NCI-H128 (cell line): ENCODE measurements at regions not wholly inside any gene's neighbourhood (a gene's known extent, or its start where the extent isn't known, plus 50 kb on each side); places are given as distances from the start of the nearest gene placed in this dataset.

Source experiments
- DNase-seq: peaks from one replicate; lab custom pipeline; 2025; ENCODE audit not compliant: unreplicated experiment; lab: John Stamatoyannopoulos, UW

DNA sequence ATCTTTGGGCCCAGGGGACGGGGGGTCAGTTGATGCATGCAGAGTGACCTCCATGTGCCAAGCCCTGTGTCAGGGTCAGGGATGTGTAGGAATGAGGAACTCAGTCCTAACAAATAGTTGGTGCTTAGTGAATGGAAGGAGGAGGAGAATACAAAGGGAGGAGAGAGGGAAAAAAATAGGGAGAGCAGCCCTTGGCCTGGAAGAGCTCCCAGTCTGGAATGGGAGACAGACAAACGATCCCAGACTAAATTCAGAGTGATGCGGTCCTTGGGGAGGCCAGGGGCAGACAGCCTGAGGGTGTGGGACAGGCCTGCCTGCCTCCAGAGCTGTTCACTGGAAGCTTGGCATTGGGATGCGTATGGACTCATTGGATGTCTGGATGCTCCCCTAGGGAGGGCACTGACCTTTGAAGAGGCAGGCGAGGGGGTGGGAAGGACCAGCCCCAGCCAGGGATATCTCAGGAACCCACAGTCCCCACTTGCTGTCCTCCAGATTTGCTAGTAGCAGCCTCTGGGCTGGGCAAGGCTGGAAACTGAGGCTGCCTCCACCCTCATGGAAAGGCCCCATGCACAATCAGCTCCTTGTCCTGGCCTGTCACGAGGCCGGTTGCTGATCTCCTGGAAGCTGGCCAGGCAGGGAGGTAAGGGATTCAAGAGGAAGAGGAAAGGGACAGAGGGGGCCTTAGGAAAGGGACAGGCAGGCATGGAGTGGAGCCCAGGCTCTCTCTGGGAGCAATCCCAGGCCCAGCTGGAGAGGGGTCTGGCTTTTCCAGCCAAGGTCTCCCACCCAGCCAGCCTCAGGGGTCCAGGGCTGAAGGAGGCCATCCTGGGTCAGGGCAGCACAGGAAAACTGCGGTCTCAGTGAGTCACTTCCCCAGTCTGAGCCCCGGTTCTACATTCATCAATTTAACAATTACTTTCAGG lies 69.0 kb upstream of the GGTA1 start:
- DNase-seq: no peak

DNA sequence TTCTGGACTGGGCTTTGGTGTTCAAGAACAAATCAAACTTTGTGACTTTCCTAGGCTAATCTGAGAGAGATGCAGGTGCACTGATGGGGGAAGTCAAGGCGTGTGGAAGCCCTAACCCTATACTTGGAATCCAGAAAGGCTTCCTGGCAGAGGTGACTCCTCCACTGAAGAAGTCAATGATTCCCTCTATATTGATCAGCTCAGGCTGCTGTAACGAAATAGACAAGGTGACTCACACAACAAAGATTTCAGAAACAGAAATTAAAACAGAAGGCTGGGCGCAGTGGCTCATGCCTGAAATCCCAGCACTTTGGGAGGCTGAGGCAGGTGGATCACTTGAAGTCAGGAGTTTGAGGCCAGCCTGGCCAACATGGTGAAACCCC lies 69.6 kb upstream of the GGTA1 start:
- DNase-seq: no peak

DNA sequence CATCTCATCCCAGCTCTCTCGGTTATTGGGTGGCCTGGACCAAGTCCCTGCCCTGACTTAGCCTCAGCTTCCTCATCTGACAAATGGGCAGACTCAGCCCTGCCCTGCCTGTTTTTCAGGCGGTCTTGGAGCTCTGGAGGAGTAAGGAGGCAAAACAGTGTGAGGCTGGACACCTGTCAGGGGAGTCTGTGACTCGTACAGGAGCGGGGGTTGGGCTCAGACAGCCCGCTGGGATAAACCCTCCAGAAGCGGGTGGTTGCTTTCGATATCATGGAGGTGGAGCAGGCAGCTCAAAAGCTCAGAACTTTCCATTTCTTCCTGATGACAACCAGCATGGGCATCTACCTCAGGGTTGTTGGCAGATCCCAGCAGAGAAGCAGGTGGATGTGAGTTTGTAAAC lies 72.9 kb upstream of the GGTA1 start:
- DNase-seq: no peak

DNA sequence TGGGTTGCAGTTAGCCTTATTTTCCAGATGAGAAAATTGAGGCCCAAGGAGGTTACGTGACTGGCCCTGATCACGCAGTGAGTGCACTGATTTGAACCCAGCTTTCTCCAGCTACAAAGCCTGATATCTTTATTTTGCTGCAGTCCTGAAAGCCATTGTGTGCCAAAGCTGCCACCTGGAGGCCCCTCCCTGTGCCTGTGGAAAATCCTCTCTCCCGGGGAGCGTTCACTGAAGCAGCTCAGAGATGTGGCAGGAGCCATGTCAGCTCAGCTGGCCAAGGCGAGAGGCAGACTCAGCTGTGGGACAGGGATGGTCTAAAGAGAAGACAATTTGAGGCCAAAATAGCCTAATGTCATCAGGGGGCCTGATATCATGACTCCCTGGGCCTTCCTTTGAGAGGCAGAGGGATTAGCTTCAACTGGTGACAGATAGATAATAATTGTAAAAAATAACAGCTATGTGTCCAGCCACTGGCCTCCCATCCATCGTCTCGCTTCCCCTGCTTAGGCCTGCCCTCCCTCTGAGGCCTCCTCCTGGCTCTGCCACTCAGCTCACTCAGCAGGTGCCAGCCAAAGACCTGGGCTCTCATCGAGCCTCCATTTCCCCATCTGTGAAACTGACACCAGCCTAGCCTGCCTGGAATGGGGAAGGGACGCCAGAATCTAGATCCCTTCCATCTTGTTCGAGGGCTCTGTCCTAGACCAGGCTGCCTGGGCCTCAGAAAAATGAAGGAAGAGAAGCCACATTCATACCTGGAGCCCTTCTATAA lies 74.3 kb upstream of the GGTA1 start:
- no peak for DNase-seq

DNA sequence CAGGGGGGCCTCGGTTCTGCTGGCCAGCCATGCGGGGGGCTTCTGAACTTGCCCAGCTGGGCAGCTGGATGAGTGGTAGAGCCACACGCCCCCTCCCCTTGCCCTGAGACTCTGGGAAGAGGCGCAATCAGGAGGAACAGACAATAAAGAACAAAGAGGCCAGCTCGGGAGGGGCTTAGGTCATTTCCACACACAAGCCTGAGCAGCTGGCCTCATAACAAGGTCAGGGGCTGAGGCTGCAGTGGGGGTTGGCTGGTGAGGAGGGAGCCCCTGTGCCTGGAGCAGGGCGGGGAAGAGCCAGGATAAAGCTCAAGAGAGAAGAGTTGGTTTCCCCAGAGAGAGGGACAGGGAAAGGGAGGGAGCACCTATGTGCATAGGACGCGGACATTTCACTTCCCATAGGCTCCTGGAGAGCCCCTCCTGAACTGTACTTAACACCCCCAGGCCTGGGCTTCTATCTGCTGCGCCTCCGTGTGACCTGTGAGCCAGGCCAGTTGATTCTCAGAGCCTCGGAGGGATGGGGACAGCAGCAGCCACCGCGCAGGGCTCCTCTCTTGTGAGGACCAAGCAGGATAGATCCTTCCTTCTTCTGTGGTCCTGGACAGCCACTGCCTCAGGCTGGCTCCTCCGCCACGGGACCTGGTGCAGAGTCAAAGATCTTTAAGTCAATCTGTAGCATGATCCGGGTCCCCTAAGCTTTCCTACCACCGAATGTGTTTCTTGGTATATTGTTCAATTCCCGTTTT lies 75.3 kb upstream of the GGTA1 start:
- DNase-seq: no peak

DNA sequence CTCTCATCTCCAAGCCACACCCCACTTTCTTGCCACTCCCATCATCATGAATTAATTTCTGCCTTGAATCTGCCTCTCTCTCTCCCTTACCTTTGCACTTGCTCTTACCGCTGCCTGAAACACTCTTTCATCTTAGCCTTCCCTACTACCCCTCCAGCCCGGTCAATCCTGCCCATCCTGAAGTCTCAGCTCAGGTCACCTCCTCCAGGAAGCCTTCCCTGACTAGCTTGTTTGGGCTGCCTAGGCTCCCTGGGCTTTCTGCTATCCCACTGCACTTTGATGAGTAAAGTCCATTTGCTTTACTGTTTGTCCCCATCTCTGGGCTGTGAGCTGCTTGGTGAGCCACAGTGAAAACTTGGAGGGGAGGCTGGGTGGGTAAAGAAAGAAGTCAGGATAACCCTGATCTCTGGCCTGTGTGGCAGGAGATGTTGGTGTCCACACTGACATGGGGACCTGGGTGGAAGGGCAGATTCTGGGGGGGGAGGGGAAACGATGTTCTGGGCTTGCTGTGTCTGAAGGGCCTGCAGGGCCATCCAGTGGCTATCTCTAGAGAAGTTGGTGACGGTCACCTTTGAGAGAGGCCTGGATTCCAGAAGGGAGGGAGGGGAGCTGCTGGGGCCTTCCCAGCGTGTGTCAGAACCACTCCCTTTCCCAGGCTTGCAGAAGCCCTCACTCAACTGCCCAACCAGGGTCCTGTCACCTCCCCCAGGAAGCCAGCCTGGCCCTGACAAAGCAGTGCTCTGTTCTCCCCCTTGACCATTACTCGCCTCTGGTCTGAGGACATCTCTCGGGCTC lies 75.0 kb upstream of the DAB2IP start:
- no peak for DNase-seq

DNA sequence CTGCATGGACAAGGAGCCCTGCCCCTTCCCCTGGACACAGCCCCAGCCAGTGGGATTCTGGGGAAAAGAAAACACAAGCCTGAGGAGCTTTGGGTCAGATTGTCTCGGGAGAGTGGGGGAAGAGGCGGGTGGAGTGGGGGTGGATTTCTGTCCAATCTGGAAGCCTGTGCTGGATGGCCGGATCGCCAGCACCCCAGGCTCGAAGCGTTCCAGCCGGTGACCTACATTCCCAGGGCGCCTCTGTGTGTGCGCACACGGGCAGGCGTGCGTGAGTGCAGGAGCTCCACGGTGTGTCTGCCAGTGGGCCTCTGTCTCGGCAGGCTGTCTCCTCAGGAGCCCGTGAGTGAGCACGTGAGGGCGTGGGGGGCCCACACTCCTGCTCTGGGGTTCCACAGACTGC lies 74.3 kb upstream of the DAB2IP start:
- no peak for DNase-seq

DNA sequence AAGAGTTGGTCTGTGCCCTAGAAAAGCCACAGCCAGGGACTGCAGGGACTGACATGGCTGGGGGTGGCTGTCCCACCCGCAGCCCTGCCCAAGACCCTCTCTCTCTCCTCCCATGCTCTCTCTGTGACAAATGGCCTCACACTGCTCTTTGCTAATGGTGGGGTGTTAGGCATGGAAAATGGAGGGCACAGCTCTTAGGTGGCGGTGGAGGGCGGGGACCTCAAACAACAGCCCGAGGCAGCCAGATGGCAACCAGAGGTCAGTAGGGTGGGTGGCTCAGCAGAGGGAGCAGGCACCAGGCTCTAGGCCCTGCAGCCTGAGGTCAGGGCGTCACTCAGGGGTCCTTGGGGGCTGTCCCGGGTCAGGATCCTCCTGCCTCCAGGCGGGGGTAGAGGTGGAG lies 73.9 kb upstream of the DAB2IP start:
- DNase-seq: no peak

DNA sequence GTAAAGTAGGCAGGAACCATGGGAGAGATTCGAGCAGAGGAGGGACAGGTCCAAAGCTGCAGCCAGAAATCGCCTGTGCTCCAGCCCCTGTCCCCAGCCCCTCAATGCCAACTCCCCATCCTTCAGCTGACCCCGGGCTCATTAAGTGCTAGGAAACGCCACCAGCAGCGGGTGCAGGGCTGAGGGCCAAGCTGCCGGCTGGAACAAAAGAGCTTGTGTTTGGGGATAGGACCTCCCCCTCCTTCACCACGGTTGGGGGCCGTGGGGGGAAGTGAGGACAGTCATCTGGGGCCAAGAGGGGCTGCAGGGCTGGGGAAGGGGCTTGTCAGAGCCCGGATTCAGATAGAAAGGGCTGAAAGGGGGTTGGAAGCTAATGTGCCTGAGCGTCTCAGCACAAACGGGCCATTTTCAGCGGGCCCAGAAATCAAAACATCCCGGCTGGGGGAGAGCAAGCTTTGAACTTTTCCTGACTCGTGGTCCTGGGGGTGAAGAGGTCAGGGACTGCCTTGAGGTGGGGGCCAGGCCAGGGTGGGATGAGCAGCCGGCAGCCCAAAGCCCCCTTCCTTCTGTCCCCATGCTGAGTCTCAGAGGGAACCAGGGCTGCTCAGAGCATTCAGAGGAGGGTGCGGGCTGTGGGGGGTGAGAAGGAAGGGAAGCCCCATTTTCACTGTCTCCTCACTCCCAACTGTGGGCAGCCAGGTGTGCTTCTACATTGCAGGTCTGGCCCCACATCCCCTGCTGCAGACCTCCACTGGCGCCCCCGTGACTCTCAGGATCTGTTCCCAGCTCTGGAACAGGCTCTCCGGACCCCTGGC lies 69.4 kb upstream of the DAB2IP start:
- no peak for DNase-seq

DNA sequence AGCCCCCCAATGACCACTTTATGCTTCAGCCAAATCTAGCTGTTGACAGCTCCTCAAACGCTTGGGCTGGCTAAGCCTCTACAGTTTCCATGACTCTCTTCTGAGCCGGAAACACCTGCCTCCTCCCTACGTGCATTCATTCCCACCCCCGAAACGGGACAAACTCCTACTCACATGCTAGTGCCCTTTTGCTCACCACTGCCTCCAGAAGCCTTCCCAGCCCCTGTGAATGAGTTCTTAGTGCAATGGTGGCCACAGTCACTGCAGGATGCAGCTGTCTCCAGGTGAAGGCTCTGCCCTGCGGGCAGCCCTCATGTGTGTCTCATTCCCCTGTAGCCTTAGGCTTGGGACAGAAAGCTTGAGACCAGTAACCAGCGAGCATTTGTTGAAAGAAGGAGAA lies 68.8 kb upstream of the DAB2IP start:
- no peak for DNase-seq

DNA sequence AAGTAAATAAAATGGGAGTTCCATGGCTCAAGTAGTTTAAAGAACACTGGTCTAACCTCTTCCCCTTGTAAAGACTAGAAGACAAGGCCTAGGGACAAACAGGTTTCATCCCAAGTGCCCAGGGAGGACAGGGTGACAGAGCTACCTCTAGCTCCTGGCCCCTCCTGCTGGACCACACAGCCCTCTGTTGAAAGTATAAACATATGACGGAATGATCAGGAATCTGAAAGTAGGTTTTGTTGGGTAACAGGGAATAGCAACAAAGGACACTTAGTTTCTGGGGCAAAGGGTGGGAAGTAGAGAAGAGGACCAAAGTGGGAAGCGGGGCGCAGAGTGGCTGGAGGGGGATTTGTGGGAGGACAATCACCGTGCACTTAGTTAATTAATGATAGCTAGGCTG lies 67.0 kb upstream of the DAB2IP start:
- no peak for DNase-seq

DNA sequence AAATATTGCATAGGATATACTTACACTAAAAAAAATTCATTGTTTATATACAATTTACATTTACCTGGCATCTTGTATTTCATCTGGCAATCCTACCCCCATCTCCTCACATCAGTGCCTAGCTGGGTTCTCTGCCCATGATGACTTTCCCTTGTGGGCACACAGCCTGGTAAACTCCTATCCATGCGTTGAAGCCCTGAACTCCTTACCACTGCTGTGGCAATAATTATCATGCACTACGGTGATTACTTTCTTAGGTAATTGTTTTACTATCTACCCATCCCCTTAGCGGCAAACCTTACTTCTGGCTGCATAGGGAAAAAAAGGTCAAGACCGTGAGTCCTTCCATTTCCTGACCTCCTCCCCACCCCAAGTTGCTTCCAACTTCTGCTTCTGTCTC lies 63.6 kb upstream of the DAB2IP start:
- DNase-seq: no peak

DNA sequence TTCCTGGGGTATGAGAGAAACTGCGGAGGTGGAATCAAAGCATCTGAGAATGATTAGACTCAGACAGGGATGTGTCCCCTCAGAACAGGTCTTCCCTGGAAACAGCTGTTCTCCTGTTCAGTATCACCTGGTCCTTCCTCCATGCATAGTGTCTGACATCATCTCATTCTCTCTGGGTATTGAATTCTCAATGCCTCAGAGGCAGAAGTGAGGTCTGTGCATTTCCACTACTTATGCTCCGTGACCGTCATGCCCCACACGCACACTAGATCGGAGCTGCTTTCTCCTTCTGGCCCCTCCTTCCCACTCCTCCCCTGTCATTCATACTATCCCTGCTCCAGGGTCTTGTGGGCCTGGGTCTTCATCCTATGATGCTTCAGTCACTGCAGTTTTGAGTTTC lies 61.4 kb upstream of the DAB2IP start:
- DNase-seq: no peak

DNA sequence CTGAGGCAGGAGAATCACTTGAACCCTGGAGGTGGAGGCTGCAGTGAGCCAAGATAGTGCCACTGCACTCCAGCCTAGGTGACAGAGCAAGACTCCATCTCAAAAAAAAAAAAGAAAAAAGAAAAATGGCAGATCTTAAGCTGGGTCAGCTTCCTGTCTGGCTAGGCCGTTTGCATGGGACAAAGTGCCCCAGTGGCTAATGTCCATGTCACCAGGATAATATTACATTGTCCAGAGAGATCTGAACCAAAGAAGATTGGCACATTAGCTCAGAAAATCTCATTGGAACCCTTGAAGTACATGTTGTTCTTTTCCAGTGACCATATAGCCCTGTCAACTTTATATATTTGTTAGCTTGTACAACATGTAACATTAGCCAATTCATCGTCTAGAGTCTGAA lies 59.2 kb upstream of the DAB2IP start:
- no peak for DNase-seq

DNA sequence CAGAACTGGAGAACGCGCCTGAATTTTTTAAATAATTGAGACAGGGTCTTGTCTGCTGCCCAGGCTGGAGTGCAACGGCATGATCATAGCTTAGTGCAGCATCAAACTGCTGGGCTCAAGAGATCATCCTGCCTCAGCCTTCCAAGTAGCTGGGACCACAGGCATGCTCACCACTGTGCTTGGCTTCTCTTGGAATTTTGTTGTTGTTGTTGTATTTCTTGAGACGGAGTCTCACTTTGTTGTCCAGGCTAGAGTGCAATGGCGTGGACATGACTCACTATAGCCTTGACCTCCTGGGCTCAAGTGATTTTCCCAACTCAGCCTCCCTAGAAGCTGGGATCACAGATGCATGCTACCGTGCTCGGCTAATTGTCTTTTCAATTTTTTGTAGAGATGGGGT lies 58.4 kb upstream of the DAB2IP start:
- no peak for DNase-seq

DNA sequence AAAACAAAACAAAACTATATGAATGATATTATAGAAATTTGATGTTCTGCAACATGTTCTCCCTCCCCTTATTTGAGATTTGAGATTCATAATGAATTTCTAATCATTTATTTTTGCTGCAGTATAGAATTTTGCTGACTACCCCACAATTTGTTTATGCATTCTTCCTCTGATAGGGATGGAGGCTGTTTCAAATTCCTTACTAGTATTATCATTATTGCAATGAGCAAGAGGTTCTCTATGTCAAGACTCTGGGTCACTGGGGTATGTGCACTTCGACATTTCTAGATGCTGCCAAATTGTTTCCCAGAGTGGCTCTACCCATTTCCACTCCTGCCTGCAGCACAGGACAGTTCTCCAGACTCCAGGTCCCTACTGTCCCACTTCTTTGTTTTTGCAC lies 54.9 kb upstream of the DAB2IP start:
- DNase-seq: no peak

DNA sequence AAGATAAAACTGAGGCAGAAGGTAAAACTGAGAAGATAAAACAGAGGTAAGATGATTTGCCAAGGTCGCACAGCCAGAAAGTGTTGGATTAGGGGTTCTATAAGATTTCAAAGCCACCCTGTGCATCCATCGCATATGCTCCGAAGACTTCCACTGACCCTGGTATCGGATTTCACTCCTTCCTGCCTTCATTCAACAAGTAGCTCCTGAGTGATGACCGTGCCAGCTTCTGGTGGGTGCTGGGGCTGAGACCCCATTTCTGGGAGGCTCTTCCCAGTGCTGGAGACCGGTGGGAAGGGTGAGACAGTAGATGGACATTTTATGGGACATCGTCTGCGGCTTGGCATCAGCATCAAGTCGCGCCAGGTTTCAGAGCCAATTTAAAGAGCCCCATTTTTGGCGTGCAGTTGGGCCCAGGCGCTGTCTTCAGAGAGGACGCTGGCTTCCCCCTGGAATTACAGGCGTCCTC lies 53.7 kb upstream of the DAB2IP start:
- DNase-seq: no peak

DNA sequence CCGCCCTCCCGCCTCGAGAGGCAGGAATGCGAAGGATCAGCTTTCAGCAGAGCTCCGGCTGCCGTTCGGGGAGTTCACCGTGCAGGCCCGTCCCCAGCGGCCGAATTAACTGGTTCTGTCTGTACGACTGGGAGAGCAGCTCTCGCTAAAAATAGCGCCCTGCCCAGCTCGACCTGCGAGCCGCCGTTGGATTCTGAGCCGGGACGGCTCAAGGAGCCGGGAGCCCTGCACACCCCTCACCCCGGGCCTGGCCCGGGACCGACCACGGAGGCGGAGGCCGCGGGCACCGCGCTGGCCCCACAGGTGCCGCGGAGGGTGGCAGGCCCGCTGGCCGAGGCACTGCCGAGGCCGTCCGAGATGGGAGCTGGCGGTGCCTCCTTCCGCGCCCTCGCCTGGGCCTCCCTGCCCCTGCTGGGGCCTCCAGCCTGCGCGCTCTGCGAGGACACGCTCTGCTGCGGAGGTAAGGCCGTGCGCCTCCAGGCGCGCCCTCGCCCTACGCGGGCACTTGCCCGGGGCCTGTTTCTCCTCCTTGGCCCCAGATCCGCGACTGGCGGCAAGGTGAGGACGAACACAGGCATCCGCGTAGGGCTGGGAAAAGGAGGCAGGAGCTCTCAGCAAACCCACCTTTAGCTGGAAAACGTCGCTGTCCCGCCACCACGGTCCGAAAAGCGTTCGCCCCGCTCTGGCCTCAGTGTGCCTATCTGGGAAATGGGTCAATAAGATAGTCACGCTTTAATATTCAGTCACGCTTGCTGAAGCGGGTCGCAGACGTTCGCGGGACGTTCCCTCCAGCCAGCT lies 53.1 kb upstream of the DAB2IP start:
- no peak for DNase-seq
